HG02981 (cell line): ENCODE measurements at regions not wholly inside any gene's neighbourhood (a gene's known extent, or its start where the extent isn't known, plus 50 kb on each side); places are given as distances from the start of the nearest gene placed in this dataset.
"Not testable (repeated sequence)": the region's sequence is repeated elsewhere in the genome, so short reads cannot be mapped to it uniquely, and the experiment has no call there.

Experiments used
- ATAC-seq: cut with Tn5 transposase; IDR thresholded peaks from one replicate; pipeline ENCODE4 v1.9.1; 2021; ENCODE audit warnings: mild to moderate bottlenecking, moderate library complexity; ENCODE audit not compliant: unreplicated experiment

- ATAC-seq, result not testable (repeated sequence)
Measured at GRCh38 chr2:19615402-19615801, 257.0 kb upstream of the OSR1 start.

GRCh38 chr2:19614066-19614465, 255.6 kb upstream of the OSR1 start:
- no peak for ATAC-seq

- no peak for ATAC-seq
Measured at GRCh38 chr2:19611491-19612332, 253.3 kb upstream of the OSR1 start.

GRCh38 chr2:19609266-19609665, 250.8 kb upstream of the OSR1 start:
- ATAC-seq, result no peak

- no peak for ATAC-seq
Measured at GRCh38 chr2:19607931-19608771, 249.7 kb upstream of the OSR1 start.

- no peak for ATAC-seq
Measured at GRCh38 chr2:19607400-19607799, 249.0 kb upstream of the OSR1 start.

- ATAC-seq, result no peak
Measured at GRCh38 chr2:19600982-19601381, 242.6 kb upstream of the OSR1 start.

GRCh38 chr2:19600506-19600905, 242.1 kb upstream of the OSR1 start:
- ATAC-seq, result no peak

GRCh38 chr2:19598971-19599370, 240.5 kb upstream of the OSR1 start:
- no peak for ATAC-seq

- no peak for ATAC-seq
Measured at GRCh38 chr2:19592197-19592596, 233.8 kb upstream of the OSR1 start.

GRCh38 chr2:19589791-19590190, 231.4 kb upstream of the OSR1 start:
- no peak for ATAC-seq

- ATAC-seq, result no peak
Measured at GRCh38 chr2:19580830-19581229, 222.4 kb upstream of the OSR1 start.

- ATAC-seq, result no peak
Measured at GRCh38 chr2:19580264-19580663, 221.8 kb upstream of the OSR1 start.

GRCh38 chr2:19579461-19579860, 221.0 kb upstream of the OSR1 start:
- ATAC-seq, result no peak

GRCh38 chr2:19577723-19578122, 219.3 kb upstream of the OSR1 start:
- no peak for ATAC-seq

GRCh38 chr2:19576411-19576810, 218.0 kb upstream of the OSR1 start:
- no peak for ATAC-seq

- ATAC-seq, result no peak
Measured at GRCh38 chr2:19575641-19576040, 217.2 kb upstream of the OSR1 start.

GRCh38 chr2:19574778-19575260, 216.4 kb upstream of the OSR1 start:
- no peak for ATAC-seq

GRCh38 chr2:19573784-19574183, 215.4 kb upstream of the OSR1 start:
- no peak for ATAC-seq

- ATAC-seq, result no peak
Measured at GRCh38 chr2:19571773-19572172, 213.3 kb upstream of the OSR1 start.

- no peak for ATAC-seq
Measured at GRCh38 chr2:19569300-19569791, 210.9 kb upstream of the OSR1 start.

GRCh38 chr2:19568809-19569208, 210.4 kb upstream of the OSR1 start:
- ATAC-seq, result no peak
